ENCODE measurements at regions not wholly inside any gene's neighbourhood (a gene's known extent, or its start where the extent isn't known, plus 50 kb on each side); places are given as distances from the start of the nearest gene placed in this dataset.

DNA sequence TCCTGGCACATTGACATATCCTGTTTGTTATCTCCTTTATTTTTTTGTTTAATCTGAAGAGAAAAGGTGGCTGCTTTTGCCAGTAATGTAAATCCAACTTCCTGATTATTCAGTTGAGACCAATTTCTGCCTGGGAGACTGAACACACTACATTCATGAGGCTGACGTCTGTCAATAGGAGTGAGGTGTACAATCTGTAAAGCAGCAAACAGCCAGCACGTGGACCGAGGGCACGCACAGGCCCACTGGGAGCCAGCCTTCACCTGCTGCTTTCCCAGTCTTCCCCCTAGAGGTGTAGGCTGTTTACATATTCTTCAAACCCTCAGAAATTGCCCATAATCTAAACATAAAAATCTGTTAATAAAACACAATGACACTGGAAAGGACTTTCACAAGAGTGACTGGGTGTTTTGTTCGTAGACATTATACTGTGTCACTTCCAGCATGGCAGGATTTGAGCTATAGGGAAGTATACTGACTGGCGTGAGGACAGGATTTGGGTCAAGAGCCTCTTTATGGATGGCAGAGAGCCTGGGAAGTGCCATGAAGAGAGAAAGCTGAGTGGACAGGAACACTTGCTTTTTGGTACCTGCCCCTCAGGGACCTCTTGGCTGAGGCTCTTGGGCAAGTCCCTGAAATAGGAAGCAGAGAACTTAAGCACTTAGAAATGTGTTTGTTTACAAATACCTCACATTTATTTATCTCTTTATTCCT, 552.9 kb upstream of the CAMK1G start:
- H3K36me3 Mint-ChIP-seq = no peaks in the 10 kb centered on the region
- no peak overlapping the region for H3K27ac Mint-ChIP-seq
- DNase-seq (ENCODE audit: low spot score in 2 of 2) = no peak
- H3K9me3 Mint-ChIP-seq = peaks cover 5 to 10% of the 10 kb centered on the region in 2 donors
- no peak for ATAC-seq

DNA sequence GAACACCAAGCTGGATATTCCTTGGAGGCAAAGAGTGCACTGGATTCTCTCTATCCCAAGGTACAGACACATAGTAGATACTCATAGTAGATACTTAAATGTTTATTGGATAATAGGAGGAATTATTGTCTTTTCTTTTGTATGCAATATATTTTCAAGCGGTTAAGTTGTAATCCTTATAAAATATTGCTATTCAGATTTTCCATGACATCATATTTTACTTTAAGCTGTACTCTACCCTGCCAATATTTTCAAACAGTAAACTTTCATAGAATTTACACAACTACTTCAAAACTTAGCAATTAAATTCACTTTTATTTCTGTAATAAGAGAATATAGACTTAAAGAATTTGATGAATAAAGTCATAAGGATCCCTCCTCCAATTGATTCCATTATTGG, 546.5 kb upstream of the CAMK1G start:
- no peaks in the 10 kb centered on the region for H3K36me3 Mint-ChIP-seq
- peaks cover 6 to 10% of the 10 kb centered on the region in 2 donors for H3K9me3 Mint-ChIP-seq
- H3K27ac Mint-ChIP-seq = no peak overlapping the region
- ATAC-seq (no peak), DNase-seq (ENCODE audit: low spot score in 2 of 2) (no peak)

DNA sequence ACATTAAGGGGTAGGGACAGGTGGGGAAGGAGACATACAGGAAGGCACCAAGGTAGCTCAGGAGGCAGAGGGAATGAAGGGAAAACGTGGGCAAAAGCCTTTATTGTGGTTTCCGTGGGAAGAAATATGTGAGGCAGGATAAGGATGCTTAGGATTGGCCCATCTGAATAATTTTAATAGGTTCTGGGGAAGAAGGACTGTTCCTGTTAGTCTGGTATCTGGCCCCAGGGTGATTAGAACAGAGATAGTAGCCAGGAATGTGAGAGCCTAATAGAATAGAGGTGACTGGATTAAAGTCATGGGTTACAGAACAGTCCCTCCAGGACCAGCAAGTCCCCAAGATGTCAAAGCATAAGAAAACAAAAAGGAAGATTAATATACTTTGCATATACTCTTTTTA, 545.2 kb upstream of the CAMK1G start:
- no peak for ATAC-seq
- Mint-ChIP-seq H3K9me3 (peaks cover 3 to 4% of the 10 kb centered on the region in 2 donors), H3K27ac (peak overlapping the region in 1 of 2 donors; percentile 51)

DNA sequence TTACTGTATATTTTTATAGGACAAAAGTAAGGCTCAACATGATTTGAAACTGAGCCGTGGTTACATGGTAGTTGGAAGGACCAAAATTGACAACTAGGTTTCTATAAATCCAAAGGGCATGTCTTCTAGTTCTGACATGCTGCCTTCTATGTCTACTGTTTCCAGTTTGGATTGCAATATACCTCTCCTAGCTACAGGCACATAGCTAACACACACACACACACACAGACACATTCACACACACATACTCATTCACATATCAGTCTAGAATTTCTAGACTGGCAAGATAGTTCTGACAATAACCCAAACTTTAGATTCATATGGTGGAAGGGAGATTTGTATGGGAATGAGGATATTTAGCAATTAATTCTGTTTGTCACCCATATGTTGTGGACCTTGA, 544.8 kb upstream of the CAMK1G start:
- Mint-ChIP-seq H3K27ac (no peak overlapping the region), H3K9me3 (peaks cover 0 to 4% of the 10 kb centered on the region in 2 donors), H3K36me3 (no peaks in the 10 kb centered on the region)
- ATAC-seq = no peak
- no peak for DNase-seq (ENCODE audit: low spot score in 2 of 2)

More for the DNA sequence above, 545.2 kb upstream of the CAMK1G start:
- H3K36me3 Mint-ChIP-seq = no peaks in the 10 kb centered on the region
- no peak for DNase-seq (ENCODE audit: low spot score in 2 of 2)

DNA sequence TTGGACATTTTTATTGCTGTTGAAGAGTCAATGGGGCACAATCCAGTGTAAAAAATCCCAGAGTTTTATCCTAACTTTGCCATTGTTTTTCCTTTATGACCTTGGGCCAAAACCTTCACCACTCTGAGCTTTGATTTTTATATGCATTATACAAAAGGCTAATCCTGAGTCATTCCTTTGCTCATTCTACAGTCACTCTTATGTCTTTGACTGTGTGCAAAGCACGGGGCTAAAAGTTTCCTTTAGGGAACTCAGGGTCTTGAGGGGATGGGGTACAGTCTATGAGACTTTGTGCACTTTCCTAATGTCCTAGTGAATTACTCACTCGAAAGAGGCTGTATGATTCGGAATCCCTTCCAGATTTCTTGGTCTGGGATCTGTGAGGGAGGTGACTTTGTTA, 543.2 kb upstream of the CAMK1G start:
- H3K27ac Mint-ChIP-seq = no peak overlapping the region
- H3K36me3 Mint-ChIP-seq = no peaks in the 10 kb centered on the region
- DNase-seq (ENCODE audit: low spot score in 2 of 2) (no peak), ATAC-seq (no peak)
- peaks cover 0 to 4% of the 10 kb centered on the region in 2 donors for H3K9me3 Mint-ChIP-seq

DNA sequence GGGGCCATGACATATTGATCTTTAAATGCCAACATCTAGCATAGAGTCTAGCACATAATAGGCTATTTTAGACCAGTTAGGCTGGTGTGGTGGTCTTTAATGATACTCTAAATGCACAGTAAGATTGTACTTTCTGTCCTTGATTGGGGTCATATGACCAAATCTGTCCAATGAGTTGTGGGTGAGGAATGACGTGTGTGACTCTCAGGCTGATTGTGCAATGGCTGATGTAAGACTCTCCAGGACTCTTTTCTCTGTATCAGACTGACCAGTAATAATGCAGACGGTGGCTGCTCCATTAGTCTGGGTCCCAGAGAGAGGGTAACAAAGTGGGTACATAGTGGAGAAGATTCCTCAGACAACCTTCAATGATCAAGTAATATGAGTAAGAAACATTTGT, 541.6 kb upstream of the CAMK1G start:
- no peak for DNase-seq (ENCODE audit: low spot score in 2 of 2)
- Mint-ChIP-seq H3K36me3 (no peaks in the 10 kb centered on the region), H3K27ac (no peak overlapping the region), H3K9me3 (peaks cover 0 to 4% of the 10 kb centered on the region in 2 donors)
- ATAC-seq = no peak

DNA sequence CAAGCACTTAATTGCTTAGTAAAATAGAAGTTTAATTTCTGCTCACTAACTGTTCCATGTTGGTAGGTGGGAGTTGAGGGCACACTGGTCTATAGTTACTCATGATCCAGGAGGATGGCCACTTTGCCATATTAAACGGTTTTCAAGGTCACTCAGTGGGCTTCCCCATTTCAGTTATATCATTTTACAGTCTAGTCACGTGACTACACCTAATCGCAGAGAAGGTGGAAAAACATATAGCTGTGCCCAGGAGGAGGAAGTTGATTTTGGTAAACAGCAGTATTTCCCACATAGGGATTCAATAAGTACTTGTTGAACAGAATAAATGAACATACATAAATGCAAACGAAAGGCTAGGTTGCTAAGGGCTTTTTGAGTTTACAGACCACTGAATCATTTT, 541.1 kb upstream of the CAMK1G start:
- Mint-ChIP-seq H3K27ac (no peak overlapping the region), H3K9me3 (peaks cover 0 to 4% of the 10 kb centered on the region in 2 donors), H3K36me3 (no peaks in the 10 kb centered on the region)
- no peak for ATAC-seq
- no peak for DNase-seq (ENCODE audit: low spot score in 2 of 2)

DNA sequence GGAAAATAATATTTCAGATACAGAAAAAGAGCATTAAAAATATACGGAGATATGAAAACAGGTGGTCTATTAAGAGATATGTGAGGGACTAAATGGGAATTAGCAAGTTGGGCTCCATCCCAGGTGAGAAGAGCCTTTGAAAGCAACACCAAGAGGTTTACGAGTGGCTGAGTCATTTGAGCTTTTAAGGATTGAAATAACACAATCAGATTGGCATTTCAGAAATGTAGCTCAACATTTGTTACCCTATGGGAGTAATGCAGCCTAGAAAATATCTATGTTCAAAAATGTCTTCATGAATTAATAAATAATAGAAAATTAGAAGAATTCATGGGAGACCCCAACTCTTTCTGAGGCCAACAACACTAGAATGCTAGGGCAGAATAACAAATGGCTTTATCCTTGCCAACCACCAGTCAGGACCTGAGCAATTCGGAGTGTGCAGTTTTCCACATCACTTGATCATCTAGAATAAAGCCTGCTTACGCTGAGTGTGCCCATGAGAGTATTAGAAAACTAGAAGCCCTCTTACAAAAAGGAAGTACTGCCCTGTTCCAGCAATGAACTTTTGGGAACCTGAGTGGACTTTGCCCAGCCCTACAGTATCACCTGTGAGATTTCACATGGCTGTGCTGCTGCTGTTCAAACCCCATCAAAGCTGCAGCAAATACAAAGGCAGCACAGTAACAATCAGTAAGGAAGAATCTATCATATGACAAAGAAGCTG, 538.0 kb upstream of the CAMK1G start:
- H3K36me3 Mint-ChIP-seq = no peaks in the 10 kb centered on the region
- ATAC-seq (no peak), DNase-seq (ENCODE audit: low spot score in 2 of 2) (no peak)
- H3K27ac Mint-ChIP-seq = no peak overlapping the region
- H3K9me3 Mint-ChIP-seq = no peaks in the 10 kb centered on the region

DNA sequence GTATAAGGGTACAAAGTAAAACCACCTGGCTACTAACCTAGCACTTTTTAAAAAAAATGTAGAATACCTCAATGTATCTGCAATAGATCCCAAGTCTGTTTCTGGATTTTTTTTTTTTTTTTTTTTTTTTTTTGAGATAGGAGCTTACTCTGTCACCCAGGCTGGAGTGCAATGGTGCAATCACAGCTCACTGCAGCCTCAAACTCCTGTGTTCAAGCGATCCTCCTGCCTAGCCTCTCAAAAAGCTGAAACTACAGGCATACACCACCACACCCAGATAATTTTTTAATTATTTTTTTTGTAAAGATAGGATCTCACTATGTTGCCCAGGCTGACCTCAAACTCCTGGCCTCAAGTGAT, 537.5 kb upstream of the CAMK1G start:
- Mint-ChIP-seq H3K9me3 (no peaks in the 10 kb centered on the region), H3K27ac (no peak overlapping the region), H3K36me3 (no peaks in the 10 kb centered on the region)
- DNase-seq (ENCODE audit: low spot score in 2 of 2) (no peak), ATAC-seq (no peak)

DNA sequence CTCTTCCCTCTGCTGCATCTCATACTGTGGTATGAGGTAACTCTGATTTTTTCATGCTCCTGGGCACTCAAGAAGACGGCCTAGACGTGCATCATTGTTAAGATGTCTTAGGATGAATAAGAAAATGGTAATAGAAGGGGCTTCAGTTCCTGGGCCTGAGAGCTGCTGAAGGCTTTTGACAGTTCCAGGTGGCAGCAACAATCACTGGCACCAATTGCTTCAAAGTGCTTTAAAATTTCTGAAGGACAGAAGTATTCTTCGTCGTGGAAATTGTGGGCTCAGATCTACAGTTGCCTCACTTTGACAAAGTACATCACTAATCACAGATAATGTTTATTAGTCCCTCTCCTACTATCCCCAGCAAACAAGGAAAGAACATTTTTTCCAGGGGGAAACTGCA, 536.6 kb upstream of the CAMK1G start:
- ATAC-seq = no peak
- no peak for DNase-seq (ENCODE audit: low spot score in 2 of 2)
- Mint-ChIP-seq H3K9me3 (no peaks in the 10 kb centered on the region), H3K36me3 (no peaks in the 10 kb centered on the region), H3K27ac (no peak overlapping the region)

DNA sequence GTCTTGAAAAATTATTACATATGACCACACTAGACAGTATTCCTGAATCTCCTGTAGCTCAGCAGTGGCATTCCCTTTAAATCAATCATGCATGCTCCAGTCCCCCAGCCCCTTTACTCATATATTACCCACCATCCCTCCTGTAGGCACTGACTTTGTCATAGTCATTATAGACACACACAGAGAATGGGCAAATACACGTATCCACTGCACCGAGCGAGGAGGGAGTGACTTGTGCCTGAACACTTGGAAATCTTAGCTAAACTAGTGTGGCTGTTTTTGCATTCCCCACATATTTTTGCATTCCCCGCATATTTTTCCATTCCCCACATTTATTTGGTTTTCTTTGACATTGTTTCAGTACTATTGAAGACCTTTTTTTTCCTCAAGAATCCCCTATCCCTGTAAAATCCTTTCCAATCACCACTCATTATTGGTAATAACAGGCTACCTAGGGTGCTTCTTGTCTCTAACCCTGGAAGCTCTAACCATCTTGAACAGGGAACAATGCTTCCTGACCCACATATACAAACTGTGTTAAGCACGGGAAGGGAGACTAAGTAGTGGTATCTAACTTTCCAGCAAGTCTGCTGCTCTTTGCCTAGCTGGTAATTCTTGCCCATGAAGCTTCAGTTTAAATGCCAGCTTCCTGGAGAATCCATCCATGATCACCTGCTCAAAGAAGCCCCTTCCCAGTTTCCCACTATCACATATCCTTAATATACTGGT, 534.4 kb upstream of the CAMK1G start:
- H3K36me3 Mint-ChIP-seq = peaks cover 0 to 7% of the 10 kb centered on the region in 2 donors
- peaks cover 5 to 6% of the 10 kb centered on the region in 2 donors for H3K9me3 Mint-ChIP-seq
- ATAC-seq = no peak
- DNase-seq (ENCODE audit: low spot score in 2 of 2) = no peak
- H3K27ac Mint-ChIP-seq = no peak overlapping the region

DNA sequence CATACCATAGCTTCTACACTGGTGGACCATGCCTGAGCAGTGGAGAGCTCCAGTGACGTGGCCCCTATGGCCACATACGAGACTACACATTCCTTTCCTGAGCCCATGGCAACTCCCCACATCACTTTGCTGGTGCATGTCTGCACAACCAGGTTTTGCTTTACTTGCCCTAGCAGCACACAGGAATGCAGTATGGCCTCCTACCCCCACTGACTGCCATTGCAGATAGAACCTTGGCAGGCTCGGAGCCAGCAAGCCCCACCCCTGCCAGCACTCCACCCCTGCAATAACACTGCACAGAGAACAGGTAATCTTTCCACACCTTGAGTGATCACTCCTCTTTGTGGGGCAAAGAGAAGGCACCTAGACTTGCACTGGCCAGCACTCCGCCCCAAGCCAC, 531.9 kb upstream of the CAMK1G start:
- DNase-seq (ENCODE audit: low spot score in 2 of 2) = no peak
- H3K27ac Mint-ChIP-seq = no peak overlapping the region
- peaks cover 11 to 16% of the 10 kb centered on the region in 2 donors for H3K9me3 Mint-ChIP-seq
- peaks cover 0 to 13% of the 10 kb centered on the region in 2 donors for H3K36me3 Mint-ChIP-seq
- no peak for ATAC-seq

DNA sequence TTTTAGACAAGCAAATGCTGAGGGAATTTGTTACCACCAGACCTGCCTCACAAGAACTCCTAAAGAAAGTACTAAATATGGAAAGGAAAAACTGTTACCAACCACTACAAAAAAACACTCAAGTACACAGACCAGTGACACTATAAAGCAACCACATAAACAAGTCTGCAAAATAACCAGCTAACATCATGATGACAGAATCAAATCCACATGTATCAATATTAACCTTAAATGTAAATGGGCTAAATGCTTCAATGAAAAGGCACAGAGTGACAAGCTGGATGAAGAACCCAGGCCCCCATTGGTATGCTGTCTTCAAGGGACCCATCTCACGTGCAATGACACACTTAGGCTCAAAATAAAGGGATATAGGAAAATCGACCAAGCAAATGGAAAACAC, 529.9 kb upstream of the CAMK1G start:
- peaks cover 0 to 13% of the 10 kb centered on the region in 2 donors for H3K36me3 Mint-ChIP-seq
- H3K9me3 Mint-ChIP-seq = peaks cover 11 to 19% of the 10 kb centered on the region in 2 donors
- no peak overlapping the region for H3K27ac Mint-ChIP-seq
- DNase-seq (ENCODE audit: low spot score in 2 of 2) (no peak), ATAC-seq (no peak)

DNA sequence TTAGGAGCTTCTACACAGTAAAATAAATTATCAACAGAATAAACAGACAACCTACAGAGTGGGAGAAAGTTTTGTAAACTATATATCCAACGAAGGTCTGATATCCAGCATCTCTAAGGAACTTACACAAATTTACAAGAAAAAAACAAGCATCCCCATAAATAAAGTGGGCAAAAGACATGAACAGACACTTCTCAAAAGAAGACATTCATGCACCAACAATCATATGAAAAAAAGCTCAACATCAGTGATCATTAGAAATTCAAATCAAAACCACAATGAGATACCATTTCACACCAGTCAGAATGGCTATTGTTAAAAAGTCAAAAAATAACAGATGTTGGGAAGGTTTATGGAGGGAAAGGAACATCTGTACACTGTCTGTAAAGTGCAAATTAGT, 526.4 kb upstream of the CAMK1G start:
- no peak for DNase-seq (ENCODE audit: low spot score in 2 of 2)
- H3K9me3 Mint-ChIP-seq = peaks cover 11 to 19% of the 10 kb centered on the region in 2 donors
- peaks cover 0 to 11% of the 10 kb centered on the region in 2 donors for H3K36me3 Mint-ChIP-seq
- H3K27ac Mint-ChIP-seq = no peak overlapping the region
- no peak for ATAC-seq

DNA sequence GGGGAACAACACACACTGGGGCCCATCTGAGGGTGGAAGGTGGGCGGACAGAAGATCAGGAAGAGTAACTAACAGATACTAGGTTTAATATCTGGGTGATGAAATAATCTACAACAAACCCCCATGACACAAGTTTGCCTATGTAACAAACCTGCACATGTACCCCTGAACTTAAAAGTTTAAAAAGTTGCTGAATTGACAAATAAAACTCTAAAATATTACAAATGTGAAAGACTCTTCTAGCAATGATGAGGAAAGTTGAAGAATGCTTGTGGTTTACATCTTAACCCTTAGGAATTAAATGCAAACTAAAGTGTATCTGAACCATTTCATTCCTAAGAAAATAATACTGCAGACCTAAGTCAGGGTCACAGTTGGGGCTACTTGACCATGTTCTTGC, 525.6 kb upstream of the CAMK1G start:
- Mint-ChIP-seq H3K9me3 (peaks cover 11 to 19% of the 10 kb centered on the region in 2 donors), H3K36me3 (peaks cover 0 to 7% of the 10 kb centered on the region in 2 donors), H3K27ac (no peak overlapping the region)
- ATAC-seq (no peak), DNase-seq (ENCODE audit: low spot score in 2 of 2) (no peak)

DNA sequence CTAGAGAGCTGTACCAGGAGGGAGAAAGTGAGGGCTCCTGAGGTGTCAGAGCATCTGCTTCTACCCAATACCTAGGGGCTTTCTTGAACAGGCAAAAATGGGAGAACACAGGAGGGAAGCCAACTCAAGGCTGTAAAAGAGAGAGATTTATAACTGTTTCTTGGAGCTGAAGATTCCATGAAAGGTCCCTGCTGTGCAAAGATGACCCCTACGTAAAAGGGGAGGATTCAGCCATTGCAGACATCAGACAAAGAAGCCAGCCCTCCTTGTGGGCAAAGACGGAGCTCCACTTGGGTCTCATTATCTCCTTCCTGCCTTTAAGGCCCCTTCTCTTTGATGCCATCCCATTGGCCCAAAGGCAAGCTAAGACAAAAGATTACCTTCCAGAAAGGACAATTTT, 524.1 kb upstream of the CAMK1G start:
- Mint-ChIP-seq H3K9me3 (peaks cover 2 to 11% of the 10 kb centered on the region in 2 donors), H3K36me3 (peaks cover 0 to 3% of the 10 kb centered on the region in 2 donors), H3K27ac (no peak overlapping the region)
- ATAC-seq (no peak), DNase-seq (ENCODE audit: low spot score in 2 of 2) (no peak)

DNA sequence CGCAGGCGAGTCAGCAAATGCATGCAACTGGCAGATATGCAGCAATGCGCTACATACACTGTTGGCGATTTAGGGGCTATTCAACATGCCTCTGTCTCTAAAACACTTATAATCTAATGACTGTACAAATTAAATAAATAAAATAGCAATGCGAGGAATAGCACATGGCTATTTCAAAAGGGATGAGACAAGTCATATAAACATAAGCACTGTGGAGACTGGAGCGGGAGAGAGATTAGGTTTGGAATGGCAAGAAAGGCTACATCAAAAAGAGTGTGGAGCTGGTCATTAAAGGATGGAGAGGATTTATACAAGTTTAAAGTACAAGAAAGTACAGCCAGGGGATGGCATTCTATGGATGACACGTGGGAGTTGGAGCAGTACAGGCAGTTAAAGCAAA, 523.5 kb upstream of the CAMK1G start:
- Mint-ChIP-seq H3K9me3 (peaks cover 0 to 8% of the 10 kb centered on the region in 2 donors), H3K36me3 (no peaks in the 10 kb centered on the region), H3K27ac (no peak overlapping the region)
- ATAC-seq (no peak), DNase-seq (ENCODE audit: low spot score in 2 of 2) (no peak)

All from activated naive CD4-positive, alpha-beta T cell treated with anti-CD3 and anti-CD28 coated beads, Interleukin-2, amount 50 U/mL, for 72 hours (primary cell).